Ovary (tissue), 7 donors: ENCODE measurements at regions not wholly inside any gene's neighbourhood (a gene's known extent, or its start where the extent isn't known, plus 50 kb on each side); places are given as distances from the start of the nearest gene placed in this dataset. TPM values are rescaled to one million over a fixed set of nuclear protein-coding genes. Genes with fewer than 3 reads are reported as not detected.

ENCODE experiments used
- DNase-seq, 5 donors: peaks; one replicate each; pipeline ENCODE4 v3.0.0-alpha.2; 2019 to 2020
- H3K27ac ChIP-seq, 2 donors: fragments of 200-600 bp; one replicate each; pipeline versions ENCODE4 v1.5.1 to v1.8.0; 2019 to 2022
- H3K27me3 ChIP-seq: fragments of 200-600 bp; one replicate; pipeline ENCODE4 v1.8.0; 2022
- H3K36me3 ChIP-seq: fragments of 200-600 bp; sonication (generic); one replicate; pipeline ENCODE4 v1.5.1; 2019
- H3K4me1 ChIP-seq: one replicate; pipeline ENCODE4 v1.8.1; 2013; ENCODE audit warnings: mild to moderate bottlenecking, moderate library complexity; ENCODE audit not compliant: insufficient read depth
- H3K4me3 ChIP-seq: fragments of 200-600 bp; sonication (generic); one replicate; pipeline ENCODE4 v1.5.1; 2017
- H3K9me3 ChIP-seq, 2 donors: fragments of 200-600 bp in 1 of 2; sonication (generic) in 1 of 2; one replicate each; pipeline versions ENCODE4 v1.5.1 to v1.8.1; 2013 to 2019; ENCODE audit warnings: mild to moderate bottlenecking in 1 of 2, moderate library complexity in 1 of 2
- CTCF ChIP-seq, 3 donors: fragments of 450-650 bp in 2 of 3; fragments of 200-600 bp in 1 of 3; IDR thresholded peaks; one replicate each; pipeline versions ENCODE4 v1.5.1 to v1.8.0; 2016 to 2022; ENCODE audit warnings: antibody characterized with exemption in 3 of 3, mild to moderate bottlenecking in 1 of 3
- EP300 ChIP-seq: sonication (generic); formaldehyde crosslinking; IDR thresholded peaks from one replicate; pipeline ENCODE4 v1.6.1; 2017; ENCODE audit warnings: antibody characterized with exemption
- POLR2A ChIP-seq: fragments of 450-650 bp; IDR thresholded peaks from one replicate; pipeline ENCODE4 v1.6.1; 2017; ENCODE audit warnings: antibody characterized with exemption, mild to moderate bottlenecking, moderate library complexity
- WGBS, 3 donors: extraction: QIAGEN DNeasy Blood & Tissue Kit in 1 of 3; methylation state at CpG; one replicate each; pipeline versions ENCODE4 v1.1.5 to v1.1.7; 2013 to 2017; 5-methylcytosine and 5-hydroxymethylcytosine counted together
- intact Hi-C, 4 donors: fragments of 100-400 bp; cut with DNase I; formaldehyde crosslinking; loops; one replicate each; pipeline versions ENCODE4 v1.11.0 to v1.15.1; 2022 to 2023
- microRNA-seq, 3 donors: library from miRNA; unstranded; fragments of <30 nt; microRNA quantifications; one replicate each; pipeline versions ENCODE4 to v1.2.0, GENCODE V29; 2019 to 2020
- small RNA-seq: library from RNA; depleted of rRNA; stranded (forward); fragments of <200 nt; gene quantifications from one replicate; pipeline ENCODE3, GENCODE V24; 2016
- donor health status: DM: no; HTN: no; CAD: no; lungs with moderate emphysema.
- donor health status: DM: no; HTN: no; CAD: no.
- donor health status: Bipolar disorder and iron deficiency.
- donor health status: DM: no; HTN: no; CAD: no.
- donor health status: DM: yes; HTN: yes; CAD: no.

- Histone ChIP-seq H3K4me1 (peaks cover 10% of the 10 kb centered on the region), H3K9me3 (no peaks in the 10 kb centered on the region), H3K27me3 (no peaks in the 10 kb centered on the region), H3K27ac (no peak overlapping the region), H3K4me3 (no peak overlapping the region), H3K36me3 (no peaks in the 10 kb centered on the region)
- intact Hi-C loops = no loop called here
- DNase-seq = no peak
- 57 to 64% (median 58%) methylated on average over 3 of the region's 3 CpGs for WGBS, 3 donors
- no peak for TF ChIP-seq CTCF (IDR thresholded peaks at IDR 0.05)
Observed at GRCh38 chr5:88938488-88938887, 55.5 kb upstream of the MEF2C start.

DNA sequence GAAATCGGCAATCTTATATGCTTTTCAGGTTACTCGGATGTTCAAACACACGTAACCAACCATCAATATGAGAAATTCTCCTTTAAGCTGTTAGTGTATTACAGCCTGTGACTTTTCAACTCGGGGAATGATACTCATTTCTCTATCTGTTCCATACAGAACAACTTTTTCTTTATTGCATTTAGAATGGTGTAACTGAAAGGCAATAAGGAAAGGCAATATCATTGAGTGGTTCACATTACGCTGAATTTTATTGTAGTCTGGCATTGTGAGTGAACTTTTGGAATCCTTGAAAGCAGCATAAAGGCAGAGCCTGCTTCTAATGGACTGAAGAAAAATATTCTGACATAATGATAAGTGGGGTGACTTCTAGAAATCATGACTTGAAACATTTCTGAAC, 54.4 kb upstream of the MEF2C start:
- Histone ChIP-seq H3K4me3 (no peak overlapping the region), H3K9me3 (no peaks in the 10 kb centered on the region), H3K4me1 (peaks cover 8% of the 10 kb centered on the region), H3K27me3 (no peaks in the 10 kb centered on the region), H3K36me3 (no peaks in the 10 kb centered on the region), H3K27ac (no peak overlapping the region)
- WGBS, 3 donors = 95 to 98% (median 96%) methylated on average over 5 of the region's 5 CpGs
- intact Hi-C loops = no loop called here
- DNase-seq = no peak
- no peak for TF ChIP-seq EP300

DNA sequence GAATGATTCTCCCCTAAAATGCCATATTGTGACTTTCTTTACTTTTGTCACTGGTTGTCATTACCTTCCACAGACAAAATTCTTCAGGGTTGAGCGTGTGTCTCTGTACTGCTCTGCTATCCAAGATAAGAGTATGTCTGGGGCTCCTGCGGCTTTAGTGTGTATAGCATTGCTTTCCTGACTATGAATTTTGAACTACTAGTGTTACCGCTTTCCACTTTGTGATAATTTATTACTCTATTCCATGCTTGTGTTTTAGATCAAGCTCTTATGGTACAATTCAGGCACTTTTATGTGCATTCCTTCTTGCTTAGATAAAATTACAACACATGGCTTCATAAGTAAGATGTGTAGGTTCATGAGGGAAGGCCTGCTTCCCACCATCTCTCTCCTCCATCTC, 51.5 kb upstream of the MEF2C start:
- WGBS, 3 donors = 93 to 99% (median 98%) methylated on average over 3 of the region's 3 CpGs
- Histone ChIP-seq H3K4me3 (no peak overlapping the region), H3K27ac (no peak overlapping the region), H3K4me1 (peaks cover 2% of the 10 kb centered on the region), H3K36me3 (no peaks in the 10 kb centered on the region), H3K9me3 (no peaks in the 10 kb centered on the region), H3K27me3 (no peaks in the 10 kb centered on the region)
- intact Hi-C loops = no loop called here
- TF ChIP-seq EP300 = no peak
- no peak for TF ChIP-seq POLR2A
- TF ChIP-seq CTCF (IDR thresholded peaks at IDR 0.05) = no peak
- no peak for DNase-seq

Small RNA genes in the stretch of these regions (microRNA-seq; reads per million reads assigned to microRNA genes)
- gene MIR3660 = 0 reads per million in 3 donors

Small RNA genes in the stretch of these regions (small RNA-seq; reads per million reads assigned to genes)
- gene MIR3660 = not detected
